Vagina (tissue), 2 donors: ENCODE measurements at regions not wholly inside any gene's neighbourhood (a gene's known extent, or its start where the extent isn't known, plus 50 kb on each side); places are given as distances from the start of the nearest gene placed in this dataset.

ENCODE experiments used
- DNase-seq, 2 donors: peaks; one replicate each; pipeline ENCODE4 v3.0.0-alpha.2; 2017; ENCODE audit errors: extremely low spot score in 2 of 2
- H3K27ac ChIP-seq: fragments of 200-600 bp; sonication (generic); one replicate; pipeline ENCODE4 v1.5.1; 2019
- H3K27me3 ChIP-seq: fragments of 200-600 bp; sonication (generic); one replicate; pipeline ENCODE4 v1.5.1; 2019
- H3K36me3 ChIP-seq, 2 donors: fragments of 200-600 bp; sonication (generic); one replicate each; pipeline ENCODE4 v1.5.1; 2017 to 2019
- H3K4me1 ChIP-seq: fragments of 200-600 bp; sonication (generic); one replicate; pipeline ENCODE4 v1.5.1; 2019
- H3K4me3 ChIP-seq, 2 donors: fragments of 200-600 bp; sonication (generic); 1 replicate in 1 of 2; 2 replicates in 1 of 2; pipeline ENCODE4 v1.5.1; 2016 to 2019
- H3K9me3 ChIP-seq: fragments of 200-600 bp; sonication (generic); one replicate; pipeline ENCODE4 v1.5.1; 2019
- POLR2A ChIP-seq, 2 donors: fragments of 450-650 bp; IDR thresholded peaks; one replicate each; pipeline ENCODE4 v1.6.1; 2017; ENCODE audit warnings: antibody characterized with exemption in 2 of 2, mild to moderate bottlenecking in 2 of 2, moderate library complexity in 2 of 2
- POLR2AphosphoS5 ChIP-seq, 2 donors: sonication (generic); formaldehyde crosslinking; IDR thresholded peaks; one replicate each; pipeline ENCODE4 v1.9.0; 2017; ENCODE audit warnings: antibody characterized with exemption in 2 of 2, mild to moderate bottlenecking in 2 of 2, low read depth in 1 of 2; ENCODE audit not compliant: insufficient read depth in 1 of 2
- intact Hi-C: fragments of 100-400 bp; cut with DNase I; formaldehyde crosslinking; loops from one replicate; pipeline ENCODE4 v1.15.1; 2023
- TF ChIP-seq, protein P1 (sequence below), 3 experiments: fragments of 450-650 bp in 2 of 3; fragments of 200-600 bp in 1 of 3; sonication (generic) in 1 of 3; IDR thresholded peaks; one replicate each; pipeline ENCODE4 v1.5.1; 2017 to 2019; ENCODE audit warnings: antibody characterized with exemption in 3 of 3, mild to moderate bottlenecking in 2 of 3, moderate library complexity in 2 of 3

DNA sequence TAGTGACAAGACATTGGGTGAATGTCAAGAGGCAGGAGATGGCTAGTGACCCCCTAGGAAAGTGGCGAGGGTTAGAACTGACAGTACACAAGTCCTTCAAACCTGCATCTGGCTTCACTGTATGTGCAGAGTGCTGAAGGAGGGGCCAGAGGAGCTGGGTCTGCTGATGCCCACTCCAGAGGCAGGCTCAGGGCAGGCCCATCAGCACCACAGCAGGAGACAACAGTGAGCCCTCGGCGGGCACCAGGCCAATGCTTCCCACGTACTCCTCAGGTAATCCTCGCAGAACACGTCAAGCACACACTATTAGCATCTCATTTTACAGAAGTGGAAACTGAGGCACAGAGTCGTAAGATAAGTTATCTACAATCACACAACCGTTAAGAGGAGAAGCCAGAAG lies 76.1 kb upstream of the SH3PXD2B start:
- peaks cover 22% of the 10 kb centered on the region for H3K4me1 ChIP-seq
- peak; percentile 43 to 69 for DNase-seq
- no peak overlapping the region for H3K27ac ChIP-seq
- intact Hi-C loops = no loop called here
- H3K27me3 ChIP-seq = no peaks in the 10 kb centered on the region
- H3K9me3 ChIP-seq = no peaks in the 10 kb centered on the region
- H3K36me3 ChIP-seq = no peaks in the 10 kb centered on the region
- no peak overlapping the region for H3K4me3 ChIP-seq
- no peak for TF ChIP-seq POLR2AphosphoS5 (IDR thresholded peaks at IDR 0.05; ENCODE audit: insufficient read depth in 1 of 2, low read depth in 1 of 2)
- no peak for TF ChIP-seq POLR2A (IDR thresholded peaks at IDR 0.05)
- TF ChIP-seq, protein P1, sequence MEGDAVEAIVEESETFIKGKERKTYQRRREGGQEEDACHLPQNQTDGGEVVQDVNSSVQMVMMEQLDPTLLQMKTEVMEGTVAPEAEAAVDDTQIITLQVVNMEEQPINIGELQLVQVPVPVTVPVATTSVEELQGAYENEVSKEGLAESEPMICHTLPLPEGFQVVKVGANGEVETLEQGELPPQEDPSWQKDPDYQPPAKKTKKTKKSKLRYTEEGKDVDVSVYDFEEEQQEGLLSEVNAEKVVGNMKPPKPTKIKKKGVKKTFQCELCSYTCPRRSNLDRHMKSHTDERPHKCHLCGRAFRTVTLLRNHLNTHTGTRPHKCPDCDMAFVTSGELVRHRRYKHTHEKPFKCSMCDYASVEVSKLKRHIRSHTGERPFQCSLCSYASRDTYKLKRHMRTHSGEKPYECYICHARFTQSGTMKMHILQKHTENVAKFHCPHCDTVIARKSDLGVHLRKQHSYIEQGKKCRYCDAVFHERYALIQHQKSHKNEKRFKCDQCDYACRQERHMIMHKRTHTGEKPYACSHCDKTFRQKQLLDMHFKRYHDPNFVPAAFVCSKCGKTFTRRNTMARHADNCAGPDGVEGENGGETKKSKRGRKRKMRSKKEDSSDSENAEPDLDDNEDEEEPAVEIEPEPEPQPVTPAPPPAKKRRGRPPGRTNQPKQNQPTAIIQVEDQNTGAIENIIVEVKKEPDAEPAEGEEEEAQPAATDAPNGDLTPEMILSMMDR (IDR thresholded peaks at IDR 0.05) = no peak

- peak; percentile 43 to 65 for DNase-seq
- H3K27ac ChIP-seq = no peak overlapping the region
Measured at GRCh38 chr5:172529896-172530295, 75.6 kb upstream of the SH3PXD2B start.

DNA sequence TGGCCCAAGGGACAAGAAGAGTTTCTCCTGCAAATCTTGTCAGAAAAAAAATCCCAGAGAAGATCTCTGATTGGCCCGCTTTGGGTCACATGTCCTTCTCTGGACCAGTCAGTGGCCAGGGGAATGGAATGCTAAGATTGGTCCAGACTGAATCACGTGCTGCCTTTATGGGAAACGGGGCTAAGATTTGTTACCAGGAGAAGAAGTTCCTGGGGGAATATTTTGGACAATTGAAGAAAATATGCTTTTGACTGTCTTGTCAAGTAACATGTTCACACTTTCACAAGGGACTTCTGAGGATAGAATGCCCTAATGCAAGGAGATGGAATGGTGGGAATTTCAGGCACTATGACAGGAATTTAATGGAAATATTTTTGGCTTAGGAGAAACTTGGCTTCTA lies 74.1 kb upstream of the SH3PXD2B start:
- intact Hi-C loops = no loop called here
- Histone ChIP-seq H3K27me3 (no peaks in the 10 kb centered on the region), H3K4me1 (peaks cover 7% of the 10 kb centered on the region), H3K36me3 (no peaks in the 10 kb centered on the region), H3K9me3 (no peaks in the 10 kb centered on the region), H3K4me3 (no peak overlapping the region), H3K27ac (no peak overlapping the region)
- TF ChIP-seq POLR2A (IDR thresholded peaks at IDR 0.05) (no peak), POLR2AphosphoS5 (IDR thresholded peaks at IDR 0.05; ENCODE audit: insufficient read depth in 1 of 2, low read depth in 1 of 2) (no peak)
- TF ChIP-seq, protein P1 (IDR thresholded peaks at IDR 0.05) = no peak
- DNase-seq = no peak

More at GRCh38 chr5:172529896-172530295, 75.6 kb upstream of the SH3PXD2B start:
- Histone ChIP-seq H3K36me3 (no peaks in the 10 kb centered on the region), H3K9me3 (no peaks in the 10 kb centered on the region), H3K4me3 (no peak overlapping the region), H3K4me1 (peaks cover 21% of the 10 kb centered on the region), H3K27me3 (no peaks in the 10 kb centered on the region)
- no peak for TF ChIP-seq POLR2A (IDR thresholded peaks at IDR 0.05)
- TF ChIP-seq, protein P1 (IDR thresholded peaks at IDR 0.05) = no peak
- TF ChIP-seq POLR2AphosphoS5 (IDR thresholded peaks at IDR 0.05; ENCODE audit: insufficient read depth in 1 of 2, low read depth in 1 of 2) = no peak
- intact Hi-C loops = no loop called here

DNA sequence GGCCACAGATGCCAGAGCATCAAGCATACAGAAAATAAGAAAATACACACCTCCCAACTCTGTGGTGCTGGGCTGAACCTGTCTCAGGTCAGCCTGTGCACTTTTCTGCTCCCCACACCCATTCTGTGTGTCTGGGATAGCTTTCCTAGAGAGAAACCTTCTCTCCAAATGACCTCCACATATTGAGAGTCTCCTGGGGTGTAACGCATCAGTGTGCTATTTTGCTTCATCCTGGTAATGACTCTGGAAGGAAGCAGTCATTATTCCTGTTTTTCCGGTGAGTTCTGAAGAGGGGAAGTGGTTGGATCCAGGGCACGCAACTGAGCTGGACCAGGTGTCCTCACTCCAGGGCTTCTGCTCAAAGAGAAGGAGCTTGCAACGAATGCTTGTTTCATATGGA lies 73.2 kb upstream of the SH3PXD2B start:
- Histone ChIP-seq H3K4me3 (no peak overlapping the region), H3K4me1 (no peaks in the 10 kb centered on the region), H3K27ac (no peak overlapping the region), H3K36me3 (no peaks in the 10 kb centered on the region), H3K9me3 (no peaks in the 10 kb centered on the region), H3K27me3 (no peaks in the 10 kb centered on the region)
- TF ChIP-seq, protein P1 (IDR thresholded peaks at IDR 0.05) = no peak
- TF ChIP-seq POLR2A (IDR thresholded peaks at IDR 0.05) = no peak
- intact Hi-C loops = no loop called here
- DNase-seq = peak; percentile 46 to 69

DNA sequence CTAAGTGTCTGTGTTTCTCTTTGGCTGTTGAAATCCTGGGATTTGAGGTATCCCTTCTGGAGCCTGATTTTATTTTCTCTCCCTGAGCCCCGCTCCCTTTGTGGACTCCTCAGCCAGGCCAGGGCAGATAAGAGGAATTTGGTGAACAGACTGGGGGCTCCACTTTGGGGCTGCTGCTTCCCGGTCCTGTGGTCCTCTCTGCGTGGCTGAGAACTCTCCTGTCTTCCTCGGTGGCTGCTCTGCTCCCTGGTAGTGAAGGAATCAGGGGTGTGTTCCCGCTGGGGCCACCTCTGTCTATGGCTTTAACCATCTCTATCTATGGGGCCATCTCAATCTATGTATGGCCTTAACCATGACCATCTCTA lies 71.7 kb upstream of the SH3PXD2B start:
- peaks cover 12% of the 10 kb centered on the region for H3K9me3 ChIP-seq
- no peaks in the 10 kb centered on the region for H3K4me1 ChIP-seq
- H3K27ac ChIP-seq = no peak overlapping the region
- H3K36me3 ChIP-seq = no peaks in the 10 kb centered on the region
- no peaks in the 10 kb centered on the region for H3K27me3 ChIP-seq
- intact Hi-C loops = no loop called here
- no peak overlapping the region for H3K4me3 ChIP-seq
- TF ChIP-seq POLR2A (IDR thresholded peaks at IDR 0.05) (no peak), POLR2AphosphoS5 (IDR thresholded peaks at IDR 0.05; ENCODE audit: insufficient read depth in 1 of 2, low read depth in 1 of 2) (no peak)
- TF ChIP-seq, protein P1 (IDR thresholded peaks at IDR 0.05) = no peak
- DNase-seq = peak; percentile 56 to 70
